K562 (cell line): ENCODE measurements at regions not wholly inside any gene's neighbourhood (a gene's known extent, or its start where the extent isn't known, plus 50 kb on each side); places are given as distances from the start of the nearest gene placed in this dataset.
"Not testable (repeated sequence)": the region's sequence is repeated elsewhere in the genome, so short reads cannot be mapped to it uniquely, and the experiment has no call there.

Experiments
- ATAC-seq: fragments of 200-7000 bp; cut with Tn5 transposase; 3 replicates; pipeline ENCODE4 v1.9.1; 2020; ENCODE audit warnings: moderate library complexity
- BruUV-seq: library from RNA; stranded (reverse); fragments of 400-500 nt; replicated peaks from 2 replicates; lab custom pipeline; 2021; lab: Mats Ljungman, UMichigan
- CTCF ChIA-PET: fragments of 300-600 bp; formaldehyde crosslinking; extraction: SDS; loops from one replicate; lab custom pipeline; 2021; ENCODE audit warnings: low intra/inter-chr PET ratio; lab: Yijun Ruan, JAX
- POLR2A ChIA-PET: fragments of 300-600, 350-650 bp; sonication (Branson Sonifier 250); formaldehyde crosslinking; extraction: SDS; loops from one replicate; lab custom pipeline; 2021; ENCODE audit warnings: antibody characterized with exemption, inconsistent platforms; lab: Yijun Ruan, JAX
- DNase-seq, 4 experiments: peaks; one replicate each; pipeline versions ENCODE4 v3.0.0 to v3.0.0-alpha.2; 2011 to 2018; ENCODE audit warnings: low spot score in 3 of 4, mixed read lengths in 3 of 4; ENCODE audit errors: extremely low read depth in 1 of 4
- FAIRE-seq: peaks from 2 replicates; lab custom pipeline; 2011; peaks lifted over from hg19 to GRCh38; lab: Jason Lieb, UNC
- H2AFZ ChIP-seq: 2 replicates; pipeline ENCODE4 v1.6.0; 2011; ENCODE audit warnings: low read depth, low read length, control low read depth, inconsistent platforms
- H3K27ac ChIP-seq: fragments of 200-600 bp; 3 replicates; pipeline ENCODE4 v1.8.0; 2011; ENCODE audit warnings: low read depth, mild to moderate bottlenecking, control low read depth, inconsistent platforms, low read length, moderate library complexity, mixed read lengths; ENCODE audit errors: extremely low read depth
- H3K27me3 ChIP-seq, 2 experiments: fragments of 300-600 bp in 1 of 2; 2 replicates in 1 of 2; 3 replicates in 1 of 2; pipeline versions ENCODE4 v1.6.0 to v1.8.0; 2011; ENCODE audit warnings: inconsistent platforms in 2 of 2, low read length in 2 of 2, mild to moderate bottlenecking in 1 of 2, mixed read lengths in 1 of 2, moderate library complexity in 1 of 2; ENCODE audit not compliant: control insufficient read depth in 2 of 2, insufficient read depth in 2 of 2
- H3K36me3 ChIP-seq: fragments of 300-600 bp; 3 replicates; pipeline ENCODE4 v1.8.0; 2011; ENCODE audit warnings: mild to moderate bottlenecking, low read length, inconsistent platforms; ENCODE audit not compliant: control insufficient read depth, insufficient read depth
- H3K4me1 ChIP-seq, 2 experiments: fragments of 200-600 bp in 1 of 2; replicated peaks in 1 of 2; 2 replicates in 1 of 2; 3 replicates in 1 of 2; pipeline versions ENCODE4 v1.5.1 to v1.8.0; 2011; ENCODE audit warnings: inconsistent platforms in 2 of 2, low read length in 2 of 2, mild to moderate bottlenecking in 1 of 2, mixed read lengths in 1 of 2, moderate library complexity in 1 of 2; ENCODE audit not compliant: control insufficient read depth in 2 of 2, insufficient read depth in 2 of 2
- H3K4me2 ChIP-seq: 2 replicates; pipeline ENCODE4 v1.6.1; 2011; ENCODE audit warnings: low read length, control low read depth, inconsistent platforms, mixed read lengths; ENCODE audit not compliant: insufficient read depth
- H3K4me3 ChIP-seq: fragments of 200-600 bp; sonication (generic), shearing (Covaris generic); 2 replicates; pipeline ENCODE4 v1.5.1; 2016; ENCODE audit warnings: control low read depth, inconsistent platforms
- H3K79me2 ChIP-seq: fragments of 200-600 bp; 3 replicates; pipeline ENCODE4 v1.8.0; 2011; ENCODE audit warnings: low read length, inconsistent platforms; ENCODE audit not compliant: control insufficient read depth, insufficient read depth
- H3K9ac ChIP-seq, 2 experiments: 2 replicates each; pipeline versions ENCODE4 v1.6.0 to v1.6.1; 2011; ENCODE audit warnings: low read depth in 2 of 2, low read length in 2 of 2, control low read depth in 1 of 2, inconsistent platforms in 1 of 2, mild to moderate bottlenecking in 1 of 2, mixed read lengths in 1 of 2; ENCODE audit not compliant: insufficient read depth in 1 of 2
- H3K9me1 ChIP-seq: one replicate; pipeline ENCODE4 v1.6.0; 2011; ENCODE audit warnings: inconsistent platforms, mild to moderate bottlenecking, low read length, moderate library complexity; ENCODE audit not compliant: control insufficient read depth, insufficient read depth
- H3K9me3 ChIP-seq: replicated peaks from 2 replicates; pipeline ENCODE4 v1.5.1; 2011; ENCODE audit warnings: low read depth, low read length, inconsistent platforms; ENCODE audit not compliant: control insufficient read depth, insufficient read depth
- H4K20me1 ChIP-seq: replicated peaks from 2 replicates; pipeline ENCODE4 v1.6.1; 2011; ENCODE audit warnings: low read length, inconsistent platforms, mixed read lengths; ENCODE audit not compliant: control insufficient read depth, insufficient read depth
- NRF1 ChIP-seq, 2 experiments: fragments of 450-650 bp; IDR thresholded peaks in 1 of 2; conservative IDR thresholded peaks in 1 of 2; 2 replicates each; pipeline ENCODE4 v1.6.1; 2014; ENCODE audit warnings: mild to moderate bottlenecking in 2 of 2
- WGBS: fragments of 100-300 bp; shearing (Covaris generic); methylation state at CpG from one replicate; pipeline ENCODE4 v1.1.6; 2016; ENCODE audit warnings: low coverage, mixed read lengths; ENCODE audit not compliant: insufficient coverage; ENCODE audit errors: missing lambda C conversion rate; 5-methylcytosine and 5-hydroxymethylcytosine counted together
- in situ Hi-C: fragments of 300-500 bp; cut with MboI; formaldehyde crosslinking; loops from 4 replicates; pipeline ENCODE4 v1.15.0; 2018; ENCODE audit warnings: inconsistent platforms, mixed read lengths
- intact Hi-C: fragments of 100-400 bp; cut with micrococcal nuclease; formaldehyde crosslinking; loops from 2 replicates; pipeline ENCODE4 v1.14.2; 2022

GRCh38 chr13:18408205-18408604 lies 773.4 kb downstream of the TUBA3C start:
- H3K27ac ChIP-seq, H3K4me1 ChIP-seq, H3K36me3 ChIP-seq, intact Hi-C loops, in situ Hi-C loops, H3K27me3 ChIP-seq, H3K9me1 ChIP-seq, H3K9me3 ChIP-seq, H3K4me2 ChIP-seq, FAIRE-seq, H4K20me1 ChIP-seq, H3K4me3 ChIP-seq, CTCF ChIA-PET, H3K79me2 ChIP-seq, BruUV-seq, POLR2A ChIA-PET, H2AFZ ChIP-seq, ATAC-seq, H3K9ac ChIP-seq, DNase-seq: not testable (repeated sequence)
- TF ChIP-seq NRF1 (conservative IDR thresholded peaks at IDR 0.05 in 1 of 2, IDR thresholded peaks at IDR 0.05 in 1 of 2), result peak in 1 of 2 experiments; percentile 25; a peak in 1 of 4 replicates
- no CpG with 5 or more reads among the region's 26 CpGs for WGBS
